Heart right ventricle (tissue), 16 donors: ENCODE measurements at regions not wholly inside any gene's neighbourhood (a gene's known extent, or its start where the extent isn't known, plus 50 kb on each side); places are given as distances from the start of the nearest gene placed in this dataset.

Experiments
- ATAC-seq, 8 donors: fragments of 200-7000 bp; cut with Tn5 transposase; one replicate each; pipeline ENCODE4 v1.9.1; 2020; ENCODE audit warnings: mild to moderate bottlenecking in 8 of 8, moderate library complexity in 8 of 8, moderate number of reproducible peaks in 1 of 8
- DNase-seq, 2 donors: peaks; one replicate each; pipeline ENCODE4 v3.0.0-alpha.2; 2020
- H3K27ac ChIP-seq, 10 donors: fragments of 200-600 bp; sonication (generic) in 2 of 10; one replicate each; pipeline versions ENCODE4 v1.5.0 to v1.8.0; 2020 to 2022; ENCODE audit warnings: mild to moderate bottlenecking in 3 of 10
- H3K27me3 ChIP-seq, 7 donors: fragments of 200-600 bp; one replicate each; pipeline ENCODE4 v1.8.0; 2021 to 2022; ENCODE audit warnings: mild to moderate bottlenecking in 2 of 7
- H3K36me3 ChIP-seq, 9 donors: fragments of 200-600 bp; sonication (generic) in 1 of 9; one replicate each; pipeline versions ENCODE4 v1.5.0 to v1.8.0; 2020 to 2022; ENCODE audit warnings: mild to moderate bottlenecking in 2 of 9
- H3K4me1 ChIP-seq, 9 donors: fragments of 200-600 bp; sonication (generic) in 1 of 9; one replicate each; pipeline versions ENCODE4 v1.5.0 to v1.8.0; 2020 to 2022; ENCODE audit warnings: mild to moderate bottlenecking in 4 of 9
- H3K4me3 ChIP-seq, 10 donors: fragments of 200-600 bp; sonication (generic) in 2 of 10; one replicate each; pipeline versions ENCODE4 v1.5.0 to v1.8.0; 2020 to 2022; ENCODE audit warnings: mild to moderate bottlenecking in 7 of 10, moderate library complexity in 2 of 10
- H3K9me3 ChIP-seq, 11 donors: fragments of 200-600 bp in 10 of 11; sonication (generic) in 2 of 11; one replicate each; pipeline versions ENCODE4 v1.5.0 to v1.8.0; 2013 to 2022; ENCODE audit warnings: mild to moderate bottlenecking in 2 of 11, control low read depth in 1 of 11, moderate library complexity in 1 of 11
- WGBS, 2 donors: extraction: QIAGEN DNeasy Blood & Tissue Kit; methylation state at CpG; one replicate each; pipeline ENCODE4 v1.1.7; 2013; ENCODE audit warnings: inconsistent platforms in 1 of 2; 5-methylcytosine and 5-hydroxymethylcytosine counted together
- intact Hi-C, 10 donors: fragments of 100-400 bp; cut with DNase I; formaldehyde crosslinking; loops; one replicate each; pipeline versions ENCODE4 v1.11.1 to v1.14.2; 2022
- TF ChIP-seq, protein P1 (sequence below), 9 donors: fragments of 200-600 bp; sonication (generic) in 2 of 9; IDR thresholded peaks; one replicate each; pipeline versions ENCODE4 v1.5.0 to v1.8.0; 2021 to 2022; ENCODE audit warnings: antibody characterized with exemption in 9 of 9, mild to moderate bottlenecking in 5 of 9, moderate library complexity in 1 of 9
- donor health status: Arrhythmogenic right ventricular cardiomyopathy.
- donor health status: ischemic (EF 13 %, LVEDD 7.1; RV severe dilation, severe dysfunction).
- donor health status: healthy with polysubstance abuse.
- donor health status: DM: no; HTN: yes; CAD: no.
- donor health status: DM: no; HTN: no; CAD: no.
- donor health status: ischemic (EF 25% LVEDD 6.9; RV normal size, moderate dysfunction).
- donor health status: ischemic (EF 25% LVEDD 5.7; RV mildly dilated, moderate dysfunction).
- donor health status: healthy.
- donor health status: DM: yes; HTN: yes; CAD: no.
- donor health status: Ischemic cardiomyopathy.
- donor health status: ischemic (EF 35%, LVEDD 5.7; RV mildly dilated, moderate dysfunction).
- donor health status: nonischemic (EF 11% LVEDD 7.7; RV severe dilation, severe dysfunction).
- donor health status: DM: yes; HTN: yes; CAD: no.
- donor health status: PGD.
- donor health status: ischemic (EF 29% LVEDD 5.4; RV normal size, mild dysfunction).
- donor health status: nonischemic (EF 23%, LVEDD 6.1; RV moderate dilation, normal function).

DNA sequence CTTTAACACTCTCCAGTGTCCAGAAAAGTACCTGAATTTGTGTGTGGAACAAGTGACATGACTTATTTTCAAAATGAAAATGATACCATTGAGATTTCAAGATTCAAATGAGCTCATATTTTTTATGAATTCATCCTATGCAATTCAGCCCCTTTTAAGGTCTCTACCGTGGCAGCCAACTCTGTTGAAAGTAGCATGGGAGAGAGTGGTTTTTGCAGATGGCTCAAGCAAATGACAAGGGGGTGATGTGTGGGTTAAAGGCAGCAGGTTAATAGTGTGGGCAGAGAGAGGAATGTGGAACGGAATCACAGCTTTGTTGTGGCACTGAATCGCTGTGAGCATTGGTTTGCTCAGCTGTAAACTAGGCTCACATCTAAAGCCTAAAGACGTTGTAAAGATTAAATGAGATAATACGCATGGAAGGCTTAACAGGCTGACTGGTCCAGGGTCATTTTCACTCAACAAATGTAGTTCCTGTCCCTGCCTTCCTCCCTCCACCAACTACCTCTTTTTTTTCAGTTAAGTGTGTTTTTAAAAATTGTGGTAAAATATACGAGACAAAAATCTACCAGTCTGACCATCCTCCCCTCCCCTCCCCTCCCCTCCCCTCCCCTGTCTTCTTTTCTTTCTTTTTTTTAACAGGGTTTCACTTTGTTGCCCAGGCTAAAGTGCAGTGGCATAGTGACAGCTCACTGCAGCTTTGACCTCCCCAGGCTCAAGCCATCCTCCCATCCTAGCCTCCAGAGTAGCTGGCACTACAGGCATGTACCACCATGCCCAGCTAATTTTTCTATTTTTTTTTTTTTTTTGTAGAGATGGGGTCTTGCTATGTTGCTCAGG, 114.7 kb upstream of the ZNF217 start:
- H3K4me1 ChIP-seq: peaks cover 0 to 33% (median 9%) of the 10 kb centered on the region in 9 donors
- WGBS, 2 donors: 60 to 63% methylated on average over 6 of the region's 6 CpGs
- no peaks in the 10 kb centered on the region for H3K36me3 ChIP-seq
- H3K27ac ChIP-seq: peak overlapping the region in 5 of 10 donors; percentile 2 to 81 (median 42)
- ATAC-seq (peak in 1 of 8 donors; percentile 25), DNase-seq (no peak)
- no peaks in the 10 kb centered on the region for H3K27me3 ChIP-seq
- no peaks in the 10 kb centered on the region for H3K9me3 ChIP-seq
- TF ChIP-seq, protein P1, sequence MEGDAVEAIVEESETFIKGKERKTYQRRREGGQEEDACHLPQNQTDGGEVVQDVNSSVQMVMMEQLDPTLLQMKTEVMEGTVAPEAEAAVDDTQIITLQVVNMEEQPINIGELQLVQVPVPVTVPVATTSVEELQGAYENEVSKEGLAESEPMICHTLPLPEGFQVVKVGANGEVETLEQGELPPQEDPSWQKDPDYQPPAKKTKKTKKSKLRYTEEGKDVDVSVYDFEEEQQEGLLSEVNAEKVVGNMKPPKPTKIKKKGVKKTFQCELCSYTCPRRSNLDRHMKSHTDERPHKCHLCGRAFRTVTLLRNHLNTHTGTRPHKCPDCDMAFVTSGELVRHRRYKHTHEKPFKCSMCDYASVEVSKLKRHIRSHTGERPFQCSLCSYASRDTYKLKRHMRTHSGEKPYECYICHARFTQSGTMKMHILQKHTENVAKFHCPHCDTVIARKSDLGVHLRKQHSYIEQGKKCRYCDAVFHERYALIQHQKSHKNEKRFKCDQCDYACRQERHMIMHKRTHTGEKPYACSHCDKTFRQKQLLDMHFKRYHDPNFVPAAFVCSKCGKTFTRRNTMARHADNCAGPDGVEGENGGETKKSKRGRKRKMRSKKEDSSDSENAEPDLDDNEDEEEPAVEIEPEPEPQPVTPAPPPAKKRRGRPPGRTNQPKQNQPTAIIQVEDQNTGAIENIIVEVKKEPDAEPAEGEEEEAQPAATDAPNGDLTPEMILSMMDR (IDR thresholded peaks at IDR 0.05): no peak
- no peak overlapping the region for H3K4me3 ChIP-seq
- intact Hi-C loops: no loop called here

DNA sequence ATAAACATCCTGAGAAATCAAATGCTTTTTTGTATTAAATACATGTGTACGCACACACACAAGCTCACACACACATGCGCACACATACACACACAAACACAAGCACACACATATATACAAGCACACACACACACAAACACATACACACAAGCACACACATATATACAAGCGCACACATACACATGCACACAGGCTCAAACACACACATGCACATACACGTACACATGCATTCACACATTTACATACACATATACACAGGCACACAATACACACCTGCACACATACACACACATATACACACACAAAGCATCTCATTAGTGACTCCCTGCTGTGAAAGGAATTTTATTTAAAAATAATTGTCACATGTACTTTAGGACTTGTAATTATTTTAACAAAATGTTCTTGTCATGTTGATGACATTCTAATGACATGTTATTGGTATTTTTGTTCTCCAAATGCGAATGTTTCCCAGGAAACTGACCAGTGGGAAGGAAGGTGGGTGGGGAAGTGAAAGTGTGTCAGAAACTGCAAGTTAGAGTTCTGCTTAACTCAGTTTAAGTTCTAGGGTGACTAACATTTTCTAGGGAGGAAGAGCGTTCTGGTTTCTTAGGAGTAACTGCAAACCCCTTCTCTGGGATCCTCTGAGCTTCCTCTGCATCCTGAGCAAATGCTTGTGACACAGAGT, 113.9 kb upstream of the ZNF217 start:
- 73 to 82% methylated on average over 6 of the region's 6 CpGs for WGBS, 2 donors
- intact Hi-C loops: no loop called here
- DNase-seq (peak in 1 of 2 donors; percentile 16), ATAC-seq (peak in 7 of 8 donors; percentile 29 to 77 (median 66))
- H3K9me3 ChIP-seq: no peaks in the 10 kb centered on the region
- H3K36me3 ChIP-seq: no peaks in the 10 kb centered on the region
- no peak overlapping the region for H3K4me3 ChIP-seq
- H3K27ac ChIP-seq: peak overlapping the region in 5 of 10 donors; percentile 2 to 81 (median 43)
- H3K4me1 ChIP-seq: peaks cover 0 to 33% (median 9%) of the 10 kb centered on the region in 9 donors
- no peaks in the 10 kb centered on the region for H3K27me3 ChIP-seq
- TF ChIP-seq, protein P1 (IDR thresholded peaks at IDR 0.05): no peak

DNA sequence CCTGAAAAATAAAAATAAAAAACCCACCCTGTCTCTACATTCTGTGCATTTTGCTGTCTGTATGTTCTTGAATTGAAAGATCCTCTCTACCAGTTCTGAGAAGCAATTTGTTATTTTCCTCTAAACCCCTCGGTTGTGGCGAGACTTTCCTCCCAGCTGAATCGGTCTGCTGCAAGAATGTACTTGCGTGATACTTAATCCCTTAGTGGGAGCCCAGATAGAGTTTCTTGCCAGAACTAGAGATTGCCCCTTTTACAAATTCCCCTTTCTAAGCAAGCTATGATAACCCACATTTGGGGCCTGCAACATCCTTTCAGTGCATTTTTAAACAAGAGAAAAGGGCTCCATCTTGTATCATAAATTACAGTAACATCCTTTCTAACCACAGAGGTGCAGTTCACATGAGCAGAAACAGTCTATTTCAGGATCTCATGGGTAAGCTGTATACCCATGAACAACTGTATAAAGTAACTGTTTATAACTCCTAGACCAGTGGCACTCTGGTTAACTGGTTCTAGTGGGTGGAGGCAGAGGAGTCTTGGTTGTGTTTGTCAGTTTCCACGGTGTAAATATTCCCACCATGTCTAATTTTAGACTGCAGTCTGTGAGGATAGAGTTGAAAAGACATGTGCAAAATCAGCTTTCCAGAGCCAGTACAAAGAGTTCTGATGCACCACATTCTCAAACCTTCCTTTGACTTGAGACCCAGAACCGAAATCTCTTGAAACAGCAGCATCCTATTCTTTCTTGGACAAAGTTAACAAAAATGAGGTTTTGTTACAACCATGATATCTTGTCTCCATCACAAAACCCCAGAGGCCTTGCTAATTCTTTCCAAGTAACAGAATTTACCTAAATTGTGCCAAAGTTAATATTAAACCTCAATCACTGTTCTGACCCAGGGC, 113.1 kb upstream of the ZNF217 start:
- H3K27ac ChIP-seq: peak overlapping the region in 7 of 10 donors; percentile 2 to 81 (median 30)
- no peaks in the 10 kb centered on the region for H3K36me3 ChIP-seq
- intact Hi-C loops: no loop called here

More for the DNA sequence above, 113.1 kb upstream of the ZNF217 start:
- H3K9me3 ChIP-seq: no peaks in the 10 kb centered on the region
- H3K27me3 ChIP-seq: no peaks in the 10 kb centered on the region
- no peak overlapping the region for H3K4me3 ChIP-seq
- DNase-seq (no peak), ATAC-seq (peak in 4 of 8 donors; percentile 39 to 65 (median 49))
- H3K4me1 ChIP-seq: peaks cover 0 to 33% (median 9%) of the 10 kb centered on the region in 9 donors
- 50 to 55% methylated on average over 6 of the region's 6 CpGs for WGBS, 2 donors
- TF ChIP-seq, protein P1 (IDR thresholded peaks at IDR 0.05): no peak
